ENCODE measurements at regions not wholly inside any gene's neighbourhood (a gene's known extent, or its start where the extent isn't known, plus 50 kb on each side); places are given as distances from the start of the nearest gene placed in this dataset.
"Not testable (repeated sequence)": the region's sequence is repeated elsewhere in the genome, so short reads cannot be mapped to it uniquely, and the experiment has no call there.

DNA sequence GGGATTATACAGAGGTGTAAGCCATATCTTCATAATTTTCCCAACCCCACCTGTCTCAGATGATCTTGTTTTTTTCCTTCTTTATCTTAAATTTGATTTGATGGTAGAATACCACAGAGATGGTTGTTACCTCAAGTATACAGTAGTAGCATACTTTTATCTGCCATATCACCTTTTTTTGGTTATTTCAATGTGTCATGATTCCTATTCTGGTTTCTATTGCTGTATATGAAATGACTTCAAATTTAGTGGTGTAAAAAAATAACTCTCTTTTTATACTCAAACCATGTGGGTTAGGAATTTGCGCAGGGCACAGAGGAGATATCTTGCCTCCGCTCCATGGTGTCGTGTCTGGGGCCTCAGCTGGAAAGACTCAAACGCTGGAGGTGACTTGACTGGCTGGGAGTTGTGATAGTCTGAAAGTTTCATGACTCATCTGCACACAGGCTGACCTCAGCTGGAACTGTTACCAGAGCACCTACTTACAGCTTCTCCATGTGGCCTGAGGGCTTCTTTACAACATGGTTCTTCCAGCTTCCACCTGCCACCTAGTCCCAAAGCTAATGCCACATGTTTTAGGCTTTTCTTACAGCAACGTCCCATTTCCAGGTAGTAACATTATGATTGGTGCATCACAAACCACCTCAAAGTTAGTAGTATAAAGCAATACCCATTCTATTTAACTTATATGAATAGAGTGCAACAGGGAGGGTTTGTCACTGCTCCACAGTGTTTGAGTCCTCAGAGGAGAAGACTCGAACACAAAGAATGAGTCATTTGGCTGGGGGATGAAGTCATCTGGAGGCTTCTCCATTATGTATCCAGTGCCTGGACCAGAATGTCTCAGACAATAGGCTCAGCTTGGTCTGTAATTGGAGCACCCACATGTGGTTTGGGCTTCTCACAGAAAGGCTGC, 82.3 kb upstream of the XPO1 start:
- no peak for DNase-seq

DNA sequence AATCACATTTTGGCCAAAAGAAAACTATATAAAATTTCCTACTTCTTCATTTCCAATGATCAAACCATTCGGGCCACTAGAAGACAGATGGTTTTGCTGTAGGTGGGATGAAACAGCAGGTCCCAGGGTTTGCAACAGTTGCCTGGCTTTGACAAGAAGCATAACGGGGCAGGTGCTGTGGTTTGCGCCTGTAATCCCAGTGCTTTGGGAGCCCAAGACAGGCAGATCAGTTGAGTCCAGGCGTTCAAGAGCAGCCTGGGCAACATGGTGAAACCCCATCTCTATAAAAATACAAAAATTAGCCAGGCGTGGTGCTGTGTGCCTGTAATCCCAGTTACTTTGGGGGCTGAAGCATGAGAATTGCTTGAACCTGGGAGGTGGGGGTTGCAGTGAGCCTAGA, 81.4 kb upstream of the XPO1 start:
- DNase-seq = no peak

DNA sequence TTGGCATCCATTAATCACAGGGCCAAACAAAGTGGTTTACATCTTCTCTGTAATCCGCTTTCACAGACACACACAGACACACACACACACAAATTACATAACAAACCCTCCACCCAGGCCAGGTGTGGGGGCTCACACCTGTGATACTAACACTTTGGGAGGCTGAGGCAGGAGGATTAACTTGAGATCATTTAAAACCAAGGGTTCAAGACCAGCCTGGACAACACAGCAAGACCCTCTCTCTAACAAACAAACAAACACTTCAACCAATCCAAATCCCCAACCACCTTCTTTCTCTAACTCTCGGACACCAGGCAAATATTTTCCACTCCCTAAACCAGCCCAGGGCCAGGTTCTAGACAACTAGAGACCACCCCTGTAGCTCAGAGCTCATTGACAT, 79.5 kb upstream of the XPO1 start:
- DNase-seq = no peak

DNA sequence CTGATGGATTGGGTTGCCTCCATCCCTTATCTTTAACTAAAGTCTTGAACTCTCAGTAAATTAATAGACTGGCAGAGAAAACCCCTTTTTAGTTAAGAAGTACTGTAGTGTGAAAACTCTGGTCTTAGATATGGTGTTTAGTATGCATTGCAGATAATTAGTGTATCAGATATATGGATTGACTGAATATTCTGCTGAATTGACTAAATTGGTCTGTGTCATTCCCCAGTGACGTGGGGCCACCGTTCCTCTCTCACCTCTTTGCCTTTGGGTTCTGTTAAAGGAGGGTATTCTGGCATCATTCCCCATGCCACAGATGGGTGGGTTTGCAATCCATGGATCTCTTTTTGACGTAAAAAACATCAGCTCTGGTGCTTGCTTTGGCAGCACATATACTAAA, 67.1 kb upstream of the XPO1 start:
- no peak for DNase-seq

DNA sequence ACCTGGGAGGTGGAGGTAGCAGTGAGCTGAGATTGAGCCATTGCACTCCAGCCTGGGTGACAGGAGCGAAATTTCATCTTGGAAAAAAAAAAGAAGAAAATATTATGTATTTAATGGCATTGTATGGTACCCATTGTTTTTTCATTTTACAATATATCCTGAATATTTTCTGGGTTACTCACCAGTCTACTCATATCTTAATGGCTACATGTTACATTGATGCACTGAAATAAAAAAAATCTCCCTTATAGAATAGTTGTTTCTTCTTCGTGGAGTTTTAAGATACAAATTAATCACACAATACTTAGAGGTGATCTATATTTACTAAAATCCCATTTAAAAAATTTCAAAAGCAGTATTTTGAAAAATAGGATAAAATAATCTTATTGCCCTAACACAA, 66.3 kb upstream of the XPO1 start:
- DNase-seq = no peak

- not testable (repeated sequence) for DNase-seq
Observed at GRCh38 chr2:61598515-61599156, 60.5 kb upstream of the XPO1 start.

DNA sequence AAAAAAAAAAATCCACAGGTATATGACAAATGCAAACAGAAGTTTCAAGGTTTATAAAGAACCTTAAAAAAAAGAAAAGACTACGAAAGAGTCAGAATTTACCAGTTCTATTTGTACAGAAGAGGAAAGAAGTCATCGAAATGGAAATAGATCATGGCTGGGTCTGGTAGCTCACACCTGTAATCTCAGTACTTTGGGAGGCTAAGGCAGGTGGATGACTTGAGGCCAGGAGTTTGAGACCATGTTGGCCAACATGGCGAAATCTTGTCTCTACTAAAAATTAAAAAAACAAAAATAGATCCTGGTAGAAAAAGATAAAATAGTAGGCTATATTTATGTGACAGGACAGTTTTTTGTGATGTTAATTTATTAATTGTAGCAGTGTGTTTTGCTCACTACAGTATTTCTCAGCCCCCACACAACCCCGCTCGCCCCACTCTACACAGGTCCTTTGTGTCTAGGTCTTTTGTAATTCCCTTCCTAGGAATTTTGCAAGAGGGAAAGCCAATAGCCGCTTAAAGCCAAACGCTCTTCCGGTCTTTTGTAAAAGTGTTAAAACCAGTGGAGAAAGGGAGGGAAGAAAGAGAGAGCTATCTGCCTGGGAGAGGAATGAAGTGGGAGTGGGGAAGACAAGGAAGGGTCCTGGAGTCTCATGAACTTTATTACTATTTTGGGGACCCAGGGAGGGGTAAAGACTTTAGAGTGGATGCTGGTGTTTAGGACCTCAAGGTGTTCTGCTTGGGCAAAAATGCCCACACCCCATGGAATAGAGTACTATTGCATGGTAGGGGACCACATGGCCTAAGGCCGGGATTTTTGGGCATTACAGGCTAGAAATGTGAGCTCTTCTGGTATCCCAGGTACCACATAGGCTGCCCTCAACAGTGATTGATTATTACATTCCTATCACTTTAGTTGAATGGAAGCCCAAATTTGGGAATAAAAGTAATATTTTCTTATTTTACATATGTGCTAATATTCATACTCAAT, 59.4 kb upstream of the XPO1 start:
- DNase-seq = no peak

DNA sequence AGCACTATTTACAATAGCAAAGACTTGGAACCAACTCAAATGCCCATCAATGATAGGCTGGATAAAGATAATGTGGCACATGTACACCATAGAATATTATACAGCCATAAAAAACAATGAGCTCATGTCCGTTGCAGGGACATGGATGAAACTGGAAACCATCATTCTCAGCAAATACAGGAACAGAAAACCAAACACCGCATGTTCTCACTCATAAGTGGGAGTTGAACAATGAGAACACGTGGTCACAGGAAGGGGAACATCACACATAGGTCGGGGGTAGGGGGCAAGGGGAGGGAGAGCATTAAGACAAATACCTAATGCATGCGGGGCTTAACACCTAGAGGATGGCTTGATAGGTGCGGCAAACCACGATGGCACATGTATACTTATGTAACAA, 56.0 kb upstream of the XPO1 start:
- not testable (repeated sequence) for DNase-seq

DNA sequence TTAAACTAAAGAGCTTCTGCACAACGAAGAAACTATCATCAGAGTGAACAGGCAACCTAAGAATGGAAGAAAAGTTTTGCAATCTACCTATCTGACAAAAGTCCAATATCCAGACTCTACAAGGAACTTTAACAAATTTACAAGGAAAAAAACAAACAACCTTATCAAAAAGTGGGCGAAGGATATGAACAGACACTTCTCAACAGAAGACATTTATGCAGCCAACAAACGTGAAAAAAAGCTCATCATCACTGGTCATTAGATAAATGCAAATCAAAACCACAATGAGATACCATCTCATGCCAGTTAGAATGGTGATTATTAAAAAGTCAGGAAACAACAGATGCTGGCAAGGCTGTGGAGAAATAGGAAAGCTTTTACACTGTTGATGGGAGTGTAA, 55.5 kb upstream of the XPO1 start:
- DNase-seq = not testable (repeated sequence)

- DNase-seq = no peak
Observed at GRCh38 chr2:61590214-61590613, 52.1 kb upstream of the XPO1 start.

DNA sequence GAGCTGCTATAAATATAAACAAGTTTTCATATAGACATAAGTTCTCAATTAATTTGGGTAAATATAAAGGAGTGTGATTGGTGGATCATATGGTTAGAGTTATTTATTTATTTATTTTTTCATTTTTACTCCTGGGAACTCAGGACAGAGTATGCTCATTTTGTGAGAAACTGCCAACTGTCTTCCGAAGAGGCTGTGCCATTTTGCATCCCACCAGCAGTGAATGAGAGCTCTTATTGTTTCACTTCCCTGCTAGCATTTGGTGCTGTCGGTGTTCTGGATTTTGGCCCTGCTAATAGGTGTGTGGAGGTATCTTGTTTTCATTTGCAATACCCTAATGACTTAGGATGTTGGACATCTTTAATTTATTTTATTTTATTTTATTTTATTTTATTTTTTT, 50.4 kb upstream of the XPO1 start:
- no peak for DNase-seq
